GM20000 (cell line): ENCODE measurements at regions not wholly inside any gene's neighbourhood (a gene's known extent, or its start where the extent isn't known, plus 50 kb on each side); places are given as distances from the start of the nearest gene placed in this dataset.
"Not testable (repeated sequence)": the region's sequence is repeated elsewhere in the genome, so short reads cannot be mapped to it uniquely, and the experiment has no call there.

Source experiments
- DNase-seq: peaks from one replicate; pipeline ENCODE4 v3.0.0; 2012; ENCODE audit warnings: low spot score
- TF ChIP-seq, protein P1 (sequence below): IDR thresholded peaks from 2 replicates; pipeline ENCODE4 v1.5.1; 2012; ENCODE audit warnings: mild to moderate bottlenecking, control low read depth; ENCODE audit errors: extremely low read depth, missing control alignments

DNA sequence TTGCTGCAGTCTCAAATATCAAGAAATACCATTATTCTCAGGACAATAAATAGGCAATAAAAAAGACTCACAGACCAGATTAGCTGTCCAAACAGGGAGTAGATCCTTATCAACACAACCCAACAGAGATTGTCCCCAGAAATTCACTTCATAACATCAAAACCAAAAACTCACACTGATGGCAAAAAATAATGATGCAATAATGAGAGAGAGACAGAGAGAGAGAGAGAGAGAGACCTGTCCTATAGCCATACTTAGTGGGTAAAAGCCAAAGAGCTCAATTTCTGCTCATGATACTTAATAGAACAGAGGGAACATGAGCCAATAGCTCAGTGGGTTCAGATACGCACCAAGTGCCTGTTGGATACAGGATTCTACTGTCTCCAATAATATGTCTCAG, 244.5 kb downstream of the FAM72C start:
- no peak for DNase-seq
- TF ChIP-seq, protein P1, sequence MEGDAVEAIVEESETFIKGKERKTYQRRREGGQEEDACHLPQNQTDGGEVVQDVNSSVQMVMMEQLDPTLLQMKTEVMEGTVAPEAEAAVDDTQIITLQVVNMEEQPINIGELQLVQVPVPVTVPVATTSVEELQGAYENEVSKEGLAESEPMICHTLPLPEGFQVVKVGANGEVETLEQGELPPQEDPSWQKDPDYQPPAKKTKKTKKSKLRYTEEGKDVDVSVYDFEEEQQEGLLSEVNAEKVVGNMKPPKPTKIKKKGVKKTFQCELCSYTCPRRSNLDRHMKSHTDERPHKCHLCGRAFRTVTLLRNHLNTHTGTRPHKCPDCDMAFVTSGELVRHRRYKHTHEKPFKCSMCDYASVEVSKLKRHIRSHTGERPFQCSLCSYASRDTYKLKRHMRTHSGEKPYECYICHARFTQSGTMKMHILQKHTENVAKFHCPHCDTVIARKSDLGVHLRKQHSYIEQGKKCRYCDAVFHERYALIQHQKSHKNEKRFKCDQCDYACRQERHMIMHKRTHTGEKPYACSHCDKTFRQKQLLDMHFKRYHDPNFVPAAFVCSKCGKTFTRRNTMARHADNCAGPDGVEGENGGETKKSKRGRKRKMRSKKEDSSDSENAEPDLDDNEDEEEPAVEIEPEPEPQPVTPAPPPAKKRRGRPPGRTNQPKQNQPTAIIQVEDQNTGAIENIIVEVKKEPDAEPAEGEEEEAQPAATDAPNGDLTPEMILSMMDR: no peak

DNA sequence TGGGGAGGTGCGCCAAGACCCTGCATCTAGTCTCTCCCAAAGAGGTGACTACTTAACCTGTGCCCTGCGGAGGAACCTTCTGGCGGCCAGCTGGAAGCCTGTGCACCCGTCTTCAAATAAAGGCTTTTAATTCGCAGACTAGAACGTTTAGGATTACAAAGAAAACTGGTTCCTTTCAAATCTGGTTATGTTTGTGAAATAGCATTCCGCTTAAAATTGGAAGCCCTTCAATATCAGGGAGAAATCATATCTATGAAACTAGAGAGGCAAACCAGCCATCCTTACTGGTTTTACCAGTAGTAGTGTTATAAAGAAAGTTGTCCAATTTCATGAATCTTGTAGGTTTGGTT, 250.8 kb downstream of the FAM72C start:
- no peak for DNase-seq
- TF ChIP-seq, protein P1: no peak

DNA sequence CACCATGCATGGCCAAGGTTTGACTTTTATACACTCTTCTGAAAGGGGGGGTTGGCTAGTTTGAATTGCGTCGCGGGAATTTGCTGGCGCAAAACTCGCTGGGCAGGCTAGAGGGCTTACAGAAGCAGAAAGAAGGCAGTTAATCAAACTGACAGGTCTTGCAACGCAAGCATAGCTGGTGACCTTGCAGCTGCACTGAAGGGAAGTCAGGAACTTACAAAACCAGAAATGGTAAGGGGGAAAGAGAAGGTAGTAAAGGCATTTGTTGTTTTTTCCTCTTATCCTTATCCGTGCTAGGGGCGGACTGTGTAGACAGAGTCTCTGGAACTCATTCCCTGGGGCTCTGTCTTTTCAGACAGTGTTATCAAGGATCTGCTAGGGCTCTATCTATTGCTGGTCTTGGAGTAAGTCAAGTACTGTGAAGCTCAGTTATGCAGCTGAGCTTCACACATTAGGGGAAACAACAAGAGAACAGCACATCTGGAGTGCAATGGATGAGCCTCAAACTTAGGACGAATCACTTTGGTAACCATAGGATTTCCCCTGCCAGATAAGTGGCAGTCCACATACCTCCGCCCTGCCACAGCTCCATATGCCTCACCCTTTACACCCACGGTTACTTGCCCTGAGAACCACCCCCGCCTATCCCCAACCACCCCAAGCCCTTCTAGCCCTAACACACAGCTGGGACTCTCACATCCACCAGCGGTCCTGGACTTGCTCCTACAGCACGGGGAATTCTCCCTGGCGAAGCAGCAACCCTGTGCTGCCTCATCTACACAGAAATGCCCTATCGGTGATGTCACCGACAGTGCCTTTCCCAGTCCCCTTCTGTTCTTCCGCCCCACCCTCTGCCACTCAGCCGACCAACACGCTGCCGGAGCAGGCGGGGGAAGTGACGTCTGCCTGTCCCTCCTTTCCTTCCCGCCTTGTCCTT, 251.4 kb downstream of the FAM72C start:
- TF ChIP-seq, protein P1: no peak
- DNase-seq: no peak

DNA sequence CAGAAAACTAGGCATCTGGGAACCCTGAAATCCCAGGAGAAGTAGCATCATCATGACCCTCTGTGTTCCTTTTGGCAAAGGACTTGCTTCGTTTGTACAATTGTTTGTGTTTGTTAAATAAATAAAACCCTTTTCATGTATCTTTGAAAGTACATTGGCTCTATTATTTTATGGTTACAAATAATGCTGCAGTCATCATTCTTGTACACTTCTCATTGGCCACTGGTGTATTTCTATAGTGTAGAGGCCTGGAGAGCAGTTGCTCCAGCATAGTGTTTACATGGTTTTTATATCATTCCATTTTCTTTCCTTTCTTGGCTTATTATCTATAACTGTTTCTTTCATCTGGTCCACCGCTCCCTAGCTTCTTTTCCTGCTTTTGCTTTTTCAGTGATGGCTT, 253.3 kb downstream of the FAM72C start:
- TF ChIP-seq, protein P1: no peak
- no peak for DNase-seq

DNA sequence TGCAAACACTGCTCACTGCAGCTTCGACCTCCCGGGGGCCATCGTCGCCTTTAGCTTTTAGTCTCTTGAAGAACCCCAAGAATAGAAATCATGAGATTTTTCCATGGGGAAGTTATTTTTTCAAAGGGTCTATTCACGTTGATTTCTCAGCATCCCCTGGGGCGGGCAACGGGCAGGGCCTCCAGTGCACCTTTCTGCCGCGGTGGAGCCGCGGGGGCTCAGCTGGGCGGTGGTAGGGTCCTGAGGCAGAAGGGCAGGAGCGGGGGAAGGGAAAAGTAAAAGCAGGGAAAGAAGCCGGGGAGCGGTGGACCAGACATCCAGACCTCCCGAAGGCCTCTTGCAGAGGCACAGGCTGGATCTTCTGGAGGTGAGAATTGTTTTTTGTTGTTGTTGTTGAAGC, 253.8 kb downstream of the FAM72C start:
- DNase-seq: no peak
- TF ChIP-seq, protein P1: no peak

DNA sequence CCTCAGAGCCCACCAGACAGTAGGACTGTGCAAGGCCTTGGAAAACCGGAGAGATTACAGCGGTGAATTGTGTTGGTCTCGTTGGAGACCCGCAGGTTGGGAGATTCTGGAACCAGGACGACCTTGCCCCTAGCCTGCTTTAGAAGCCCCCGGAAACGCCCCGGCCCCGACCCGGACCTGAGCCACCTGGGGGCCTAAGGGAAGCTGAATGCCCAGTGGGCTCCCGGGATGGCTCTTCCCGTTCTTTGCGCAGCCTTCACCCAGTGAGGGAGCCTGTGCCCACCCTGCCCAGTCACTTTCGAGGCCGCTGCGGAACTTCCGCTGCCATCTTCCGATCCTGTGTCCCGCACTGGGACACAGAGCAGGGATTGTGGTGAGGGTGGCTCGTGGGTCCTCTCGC, 254.4 kb downstream of the FAM72C start:
- TF ChIP-seq, protein P1: no peak
- DNase-seq: no peak

DNA sequence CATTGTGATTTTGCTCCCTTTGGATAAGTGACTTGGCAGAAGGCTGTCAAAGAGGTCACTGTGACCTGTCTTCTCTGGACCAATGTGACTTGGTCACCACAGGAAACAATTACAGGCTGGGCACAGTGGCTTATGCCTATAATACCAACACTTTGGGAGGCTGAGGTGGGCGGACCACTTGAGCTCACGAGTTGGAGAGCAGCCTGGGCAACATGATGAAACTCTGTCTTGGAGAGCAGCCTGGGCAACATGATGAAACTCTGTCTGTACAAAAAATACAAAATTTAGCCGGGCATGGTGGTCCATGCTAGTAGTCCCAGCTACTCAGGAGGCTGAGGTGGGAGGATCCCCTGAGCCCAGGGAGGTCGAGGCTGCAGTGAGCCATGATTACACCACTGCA, 256.9 kb downstream of the FAM72C start:
- DNase-seq: not testable (repeated sequence)

DNA sequence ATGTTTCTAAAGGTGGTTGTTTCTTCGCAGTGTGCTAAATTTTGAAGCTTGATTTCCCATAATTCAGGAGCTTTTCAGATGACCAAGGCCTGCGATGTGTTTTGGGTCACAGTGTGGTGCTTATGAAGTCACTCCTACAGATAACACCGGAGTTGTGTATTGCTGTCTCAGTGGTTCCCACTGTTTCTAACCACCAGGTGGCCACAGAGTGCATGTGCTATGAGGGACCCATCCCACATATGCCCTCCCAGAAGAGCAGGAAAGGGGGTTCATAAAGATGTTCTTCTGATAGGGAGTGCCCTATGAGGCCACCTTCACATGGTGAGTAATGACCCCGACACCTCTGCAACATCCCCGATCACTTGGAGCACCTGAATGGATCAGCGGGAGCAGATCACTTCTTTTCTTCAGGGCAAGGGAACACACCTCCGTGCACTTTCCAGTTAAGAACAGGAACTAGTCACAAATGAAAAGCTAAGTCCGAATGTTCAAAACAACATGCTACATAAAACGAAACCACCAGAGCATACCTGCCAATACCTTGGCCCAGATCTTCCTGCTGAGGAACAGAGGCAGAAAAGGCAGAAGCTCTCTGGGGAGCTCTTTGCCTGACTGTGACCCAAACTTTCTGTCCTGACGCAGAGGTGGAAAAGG, 262.1 kb downstream of the FAM72C start:
- DNase-seq: peak; percentile 20

DNA sequence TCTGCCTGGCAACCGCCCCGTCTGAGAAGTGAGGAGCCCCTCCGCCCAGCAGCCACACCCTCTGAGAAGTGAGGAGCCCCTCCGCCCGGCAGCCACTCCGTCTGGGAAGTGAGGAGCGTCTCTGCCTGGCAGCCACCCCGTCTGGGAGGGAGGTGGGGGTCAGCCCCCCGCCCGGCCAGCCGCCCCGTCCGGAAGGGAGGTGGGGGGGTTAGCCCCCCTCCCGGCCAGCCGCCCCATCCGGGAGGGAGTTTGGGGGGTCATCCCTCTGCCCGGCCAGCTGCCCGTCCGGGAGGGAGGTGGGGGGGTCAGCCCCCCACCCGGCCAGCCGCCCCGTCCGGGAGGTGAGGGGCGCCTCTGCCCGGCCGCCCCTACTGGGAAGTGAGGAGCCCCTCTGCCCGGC, 269.0 kb downstream of the FAM72C start:
- DNase-seq: not testable (repeated sequence)
